ENCODE measurements at regions not wholly inside any gene's neighbourhood (a gene's known extent, or its start where the extent isn't known, plus 50 kb on each side); places are given as distances from the start of the nearest gene placed in this dataset.

- DNase-seq (ENCODE audit: low spot score) = no peak
These were observed 514.3 kb upstream of the JARID2 start for GRCh38 chr6:14731611-14732010.

DNA sequence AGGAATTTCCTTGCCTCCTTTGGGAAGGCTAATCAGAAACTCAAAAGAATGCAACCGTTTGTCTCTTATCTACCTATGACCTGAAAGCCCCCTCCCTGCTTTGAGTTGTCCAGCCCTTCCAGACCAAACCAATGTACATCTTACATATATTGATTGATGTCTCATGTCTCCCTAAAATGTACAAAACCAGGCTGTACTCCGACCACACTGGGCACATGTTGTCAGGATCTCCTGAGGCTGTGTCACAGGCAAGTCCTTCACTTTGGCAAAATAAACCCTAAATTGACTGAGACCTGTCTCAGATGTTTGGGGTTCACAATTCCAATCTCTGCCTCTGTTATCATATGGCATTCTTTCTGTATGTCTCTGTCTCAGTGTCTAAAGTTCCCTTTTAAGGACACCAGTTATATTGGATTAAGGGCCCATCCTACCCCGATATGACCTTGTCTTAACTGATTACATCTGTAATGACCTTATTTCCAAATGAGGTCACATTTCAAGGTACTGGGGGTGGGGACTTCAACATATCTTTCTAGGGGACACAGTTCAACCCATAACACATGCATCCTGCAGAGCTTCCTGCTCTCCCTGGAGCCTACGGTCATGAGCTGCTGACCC lies 513.5 kb upstream of the JARID2 start:
- no peak for DNase-seq (ENCODE audit: low spot score)

GRCh38 chr6:14732844-14733757 lies 512.8 kb upstream of the JARID2 start:
- DNase-seq (ENCODE audit: low spot score) = peak; percentile 79

DNA sequence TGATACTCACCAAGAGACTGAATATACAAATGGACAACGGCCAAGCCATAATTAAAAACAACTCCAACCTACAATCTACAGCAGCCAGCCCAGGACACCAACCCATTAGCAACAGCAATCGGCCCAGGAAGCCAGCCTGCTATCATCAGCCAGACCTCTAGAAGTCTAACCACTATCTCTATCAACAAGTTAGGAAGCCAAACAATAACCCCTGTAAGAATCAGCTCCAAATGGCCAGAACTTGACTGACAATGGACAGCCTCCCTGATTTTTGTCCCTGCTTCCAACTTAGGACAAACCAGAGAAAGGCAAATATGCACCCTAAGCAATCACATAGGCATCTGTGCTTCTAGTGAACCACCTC lies 511.8 kb upstream of the JARID2 start:
- no peak for DNase-seq (ENCODE audit: low spot score)

DNA sequence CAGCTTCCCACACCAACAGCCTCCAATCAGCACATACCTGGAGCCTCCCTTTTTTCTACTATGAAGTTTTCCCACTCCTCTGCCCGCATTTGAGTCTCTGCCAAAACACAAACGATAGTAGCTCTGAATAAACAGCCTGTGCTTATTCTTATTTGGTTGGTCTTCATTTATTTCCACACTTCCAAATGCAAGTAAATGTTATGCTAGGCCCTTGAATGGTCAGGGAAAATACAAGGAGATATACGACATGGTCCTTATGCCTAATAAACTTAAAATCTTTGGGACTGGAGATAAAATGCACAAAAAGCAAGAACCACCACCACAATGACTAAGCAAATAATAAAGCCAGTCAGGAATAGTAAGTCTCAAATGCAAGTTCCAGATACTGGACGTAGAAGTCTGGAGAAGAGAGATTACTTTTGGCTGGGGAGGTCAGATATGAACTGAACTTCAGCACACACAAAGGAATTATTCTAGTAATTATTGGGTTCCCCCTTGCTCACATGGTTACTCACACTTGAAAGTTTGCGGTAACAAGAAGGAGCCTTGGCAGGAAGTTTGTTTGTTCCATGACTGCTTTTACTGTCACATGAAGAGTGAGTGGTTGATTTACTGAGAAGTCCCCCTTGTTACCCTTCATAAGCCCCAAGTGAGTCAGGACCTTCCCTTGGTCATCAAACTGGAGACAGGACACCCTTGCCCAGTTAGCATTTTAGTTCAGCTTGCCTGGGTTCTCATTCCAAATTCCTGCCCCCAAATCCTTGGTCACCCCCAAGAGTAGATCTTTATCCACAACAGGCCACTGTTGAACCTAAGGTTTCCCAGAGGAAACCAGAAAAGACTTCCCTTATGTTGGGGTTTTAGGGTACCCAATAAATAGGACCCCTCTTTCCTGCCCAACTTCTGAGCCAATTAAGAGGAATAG lies 511.2 kb upstream of the JARID2 start:
- DNase-seq (ENCODE audit: low spot score) = no peak

- DNase-seq (ENCODE audit: low spot score) = no peak
These were observed 509.8 kb upstream of the JARID2 start for GRCh38 chr6:14735956-14736486.

- no peak for DNase-seq (ENCODE audit: low spot score)
These were observed 509.3 kb upstream of the JARID2 start for GRCh38 chr6:14736554-14736953.

DNA sequence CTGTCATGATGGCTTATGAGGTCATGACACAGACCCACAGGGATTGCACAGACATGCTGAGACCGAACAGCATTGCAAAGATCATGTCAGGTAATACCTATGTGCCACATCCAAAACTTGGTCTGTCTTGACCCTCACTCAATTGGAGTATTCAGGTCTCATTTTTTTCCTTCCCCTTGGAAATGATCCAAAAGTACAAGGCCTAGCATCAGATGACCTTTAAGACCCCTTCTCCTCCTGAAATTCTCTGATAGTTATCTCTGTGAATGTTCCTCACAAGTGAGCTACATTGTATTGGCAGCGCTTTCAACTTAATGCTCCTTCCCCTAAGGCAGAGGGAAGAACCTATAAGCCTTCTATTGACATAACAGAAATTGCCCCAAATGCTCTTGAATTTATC lies 507.4 kb upstream of the JARID2 start:
- no peak for DNase-seq (ENCODE audit: low spot score)

- DNase-seq (ENCODE audit: low spot score) = no peak
These were observed 506.9 kb upstream of the JARID2 start for GRCh38 chr6:14738933-14739332.

GRCh38 chr6:14739827-14740226 lies 506.0 kb upstream of the JARID2 start:
- DNase-seq (ENCODE audit: low spot score) = no peak

DNA sequence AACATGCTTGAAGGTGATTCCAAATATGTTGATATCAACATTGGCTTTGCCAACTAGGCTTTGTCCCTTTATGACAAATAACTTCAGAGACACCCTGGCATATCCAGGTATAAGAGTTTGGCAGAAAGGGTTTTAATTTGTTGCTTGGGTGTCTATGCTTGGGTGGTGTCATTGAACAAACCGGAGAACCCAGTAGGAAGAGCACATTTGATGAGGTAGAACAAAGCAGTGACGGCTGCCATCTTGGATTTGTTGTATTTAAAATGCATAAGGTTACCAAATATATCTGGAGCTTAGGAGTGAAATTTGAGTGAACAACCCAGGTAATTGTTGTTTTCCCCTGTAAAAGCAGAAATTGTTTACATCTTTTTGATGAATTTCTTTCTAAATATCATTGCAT lies 503.7 kb upstream of the JARID2 start:
- no peak for DNase-seq (ENCODE audit: low spot score)

DNA sequence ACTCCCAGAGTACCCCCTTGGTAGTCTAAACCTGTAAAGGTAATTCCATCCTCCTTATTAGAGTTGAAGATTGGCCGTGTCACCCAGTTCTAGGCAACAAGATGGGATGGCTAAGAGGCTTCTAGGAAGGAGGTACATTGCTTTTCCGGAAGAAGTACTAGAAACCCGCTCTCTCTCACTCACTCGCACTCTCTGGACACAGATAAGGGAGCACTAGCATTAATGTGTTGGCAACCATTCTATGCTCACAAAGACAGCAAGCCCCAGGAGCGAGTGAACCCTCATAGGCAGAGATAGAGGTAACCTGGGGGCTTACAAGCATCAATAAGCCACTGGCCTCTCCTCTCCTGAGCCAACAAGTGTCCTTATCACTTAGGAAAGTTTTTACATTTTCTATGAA lies 503.2 kb upstream of the JARID2 start:
- no peak for DNase-seq (ENCODE audit: low spot score)

- no peak for DNase-seq (ENCODE audit: low spot score)
These were observed 502.8 kb upstream of the JARID2 start for GRCh38 chr6:14743144-14743473.

DNA sequence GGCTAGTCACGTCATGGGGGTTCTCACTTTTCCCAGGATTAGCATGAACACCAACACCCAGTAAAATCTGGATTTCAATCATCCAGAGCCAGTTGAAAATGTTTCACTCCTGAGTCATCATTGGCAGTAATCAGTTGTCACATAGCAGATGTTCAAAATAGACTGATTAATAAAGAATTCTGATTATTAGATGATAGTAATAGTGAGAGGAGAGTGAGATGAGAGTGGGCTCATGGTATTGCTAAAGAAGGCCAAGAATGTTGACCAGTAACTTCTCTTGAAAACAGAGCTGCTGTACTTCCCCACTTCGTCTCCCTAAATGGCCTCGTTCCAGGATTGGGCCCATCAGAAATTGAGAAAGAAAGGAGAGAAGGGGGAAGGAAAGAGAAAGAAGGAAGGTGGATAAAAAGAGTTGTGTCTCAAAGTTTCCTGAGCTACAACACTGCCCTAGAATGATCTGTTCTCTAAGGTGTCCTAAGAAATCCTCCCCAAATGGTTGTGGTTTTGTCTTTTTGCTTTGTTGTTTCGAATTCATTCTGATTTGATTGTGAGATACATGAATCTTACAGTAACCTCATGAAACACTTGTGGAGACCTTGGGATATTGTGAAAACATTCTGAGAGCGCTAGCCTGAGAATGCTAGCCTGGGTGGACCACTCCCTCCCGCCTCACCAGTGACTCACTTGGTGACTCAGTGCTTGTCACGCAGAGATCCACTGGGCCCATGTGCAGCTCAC lies 502.2 kb upstream of the JARID2 start:
- DNase-seq (ENCODE audit: low spot score) = no peak

- DNase-seq (ENCODE audit: low spot score) = no peak
These were observed 501.7 kb upstream of the JARID2 start for GRCh38 chr6:14744212-14744556.

GRCh38 chr6:14746139-14746837 lies 499.6 kb upstream of the JARID2 start:
- no peak for DNase-seq (ENCODE audit: low spot score)

DNA sequence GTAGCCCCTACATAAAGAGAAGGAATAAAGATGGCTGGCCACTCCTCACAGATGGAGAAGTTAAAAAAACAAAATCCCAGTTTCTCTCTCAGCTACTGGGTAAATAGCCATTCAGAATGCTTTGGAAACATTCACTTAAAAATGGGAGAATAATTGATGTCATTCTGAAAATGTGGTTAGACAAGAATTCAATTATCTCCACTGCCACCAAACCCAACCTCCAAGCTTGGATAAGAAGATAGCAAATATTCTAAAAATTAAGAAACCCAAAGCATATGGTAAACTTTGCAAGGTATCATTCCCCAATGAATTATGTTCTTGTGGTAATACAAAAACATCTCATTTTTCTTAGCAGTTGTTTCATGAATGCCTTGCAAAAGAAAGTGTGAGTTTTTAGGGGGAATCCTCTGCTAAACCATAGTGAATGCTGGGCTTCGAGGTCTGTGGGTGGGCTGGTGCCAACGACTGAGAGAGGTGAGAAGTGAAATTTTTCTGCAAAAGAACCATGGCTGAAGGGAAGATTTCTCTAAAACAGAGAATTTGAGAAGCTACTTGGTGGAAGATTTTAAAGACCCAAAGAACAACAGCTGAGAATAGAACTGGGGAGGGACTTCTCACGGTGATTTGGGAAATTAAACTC lies 497.9 kb upstream of the JARID2 start:
- no peak for DNase-seq (ENCODE audit: low spot score)

DNA sequence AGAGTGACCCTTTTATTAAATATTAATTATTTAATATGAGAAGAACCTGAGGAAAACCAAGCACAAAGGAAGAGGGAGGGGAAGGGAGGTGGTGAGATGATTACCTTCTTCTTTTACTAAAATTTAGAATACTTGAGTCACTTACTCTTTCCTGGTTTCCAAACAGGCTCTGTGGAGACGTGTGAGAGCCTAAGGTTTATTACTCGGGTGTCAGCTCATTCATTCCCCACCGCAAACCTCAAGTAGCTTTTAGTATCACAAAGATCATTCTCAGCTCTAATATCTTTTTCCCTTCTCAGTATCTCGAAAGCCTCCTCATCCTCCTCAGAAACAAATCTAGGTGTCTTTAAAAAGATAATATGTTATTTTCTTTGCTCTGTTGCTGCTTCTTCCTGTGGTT lies 497.2 kb upstream of the JARID2 start:
- DNase-seq (ENCODE audit: low spot score) = no peak

DNA sequence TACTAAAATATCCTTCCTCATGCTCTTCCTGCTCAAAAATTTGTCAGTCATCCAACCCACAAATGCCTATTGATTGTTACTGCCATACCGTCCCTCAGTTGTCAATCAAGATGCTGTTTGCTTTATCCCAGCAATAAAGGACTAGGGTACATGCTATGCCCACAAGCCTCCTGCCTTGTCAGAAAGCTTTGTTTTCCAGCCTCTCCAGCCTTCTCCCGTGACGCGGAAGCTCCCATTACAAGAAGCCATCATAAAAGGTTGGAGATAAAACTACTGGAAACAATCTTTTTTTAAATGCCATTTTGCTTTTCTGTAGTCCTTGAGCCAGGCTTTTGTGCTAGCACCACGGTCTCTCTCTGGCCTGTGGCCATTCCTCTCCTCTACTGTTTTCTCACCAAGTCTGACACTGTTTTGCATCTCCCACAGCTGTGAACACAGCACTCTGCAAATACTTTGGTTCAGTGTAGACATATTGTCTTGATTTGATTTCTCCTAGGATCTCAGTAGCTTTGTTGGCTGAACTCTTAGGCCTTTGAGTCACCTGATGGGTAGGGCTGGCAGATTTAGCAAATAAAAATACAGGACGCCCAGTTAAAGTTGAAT lies 495.7 kb upstream of the JARID2 start:
- DNase-seq (ENCODE audit: low spot score) = no peak

- DNase-seq (ENCODE audit: low spot score) = peak; percentile 60
These were observed 494.2 kb upstream of the JARID2 start for GRCh38 chr6:14751645-14752175.

Data from putamen (tissue), 1 donor.